ENCODE measurements at regions not wholly inside any gene's neighbourhood (a gene's known extent, or its start where the extent isn't known, plus 50 kb on each side); places are given as distances from the start of the nearest gene placed in this dataset.

GRCh38 chr1:172885971-172886370 is 164.8 kb downstream of the TNFSF18 start:
- Histone ChIP-seq H3K27ac (ENCODE audit: low read depth, low read length) (peak overlapping the region; percentile 82), H2AFZ (ENCODE audit: low read length, unreplicated experiment) (no peak overlapping the region), H3K4me1 (ENCODE audit: control insufficient read depth, insufficient read depth, low read length, unreplicated experiment) (peaks cover 45% of the 10 kb centered on the region), H3K36me3 (ENCODE audit: insufficient read depth, low read length) (no peaks in the 10 kb centered on the region), H3K79me2 (ENCODE audit: control insufficient read depth, insufficient read depth, low read length, unreplicated experiment) (no peaks in the 10 kb centered on the region), H3K27me3 (ENCODE audit: insufficient read depth, low read length) (no peaks in the 10 kb centered on the region), H3K4me3 (ENCODE audit: low read depth, low read length) (no peak overlapping the region; the same call in 1 of the 2 replicates)

- Histone ChIP-seq H3K4me3 (ENCODE audit: low read depth, low read length) (no peak overlapping the region), H3K4me1 (ENCODE audit: control insufficient read depth, insufficient read depth, low read length, unreplicated experiment) (peaks cover 45% of the 10 kb centered on the region), H3K36me3 (ENCODE audit: insufficient read depth, low read length) (no peaks in the 10 kb centered on the region), H3K27me3 (ENCODE audit: insufficient read depth, low read length) (no peaks in the 10 kb centered on the region), H3K27ac (ENCODE audit: low read depth, low read length) (no peak overlapping the region), H3K79me2 (ENCODE audit: control insufficient read depth, insufficient read depth, low read length, unreplicated experiment) (no peaks in the 10 kb centered on the region), H2AFZ (ENCODE audit: low read length, unreplicated experiment) (no peak overlapping the region)
Measured at GRCh38 chr1:172887162-172887561, 163.6 kb downstream of the TNFSF18 start.

GRCh38 chr1:172893146-172893841 is 157.4 kb downstream of the TNFSF18 start:
- 0 out of 2 replicates have a peak overlapping the region, but pooled peaks have one; percentile 3 for H3K27ac ChIP-seq (ENCODE audit: low read depth, low read length)
- H3K27me3 ChIP-seq (ENCODE audit: insufficient read depth, low read length): no peaks in the 10 kb centered on the region
- H2AFZ ChIP-seq (ENCODE audit: low read length, unreplicated experiment): no peak overlapping the region
- H3K4me3 ChIP-seq (ENCODE audit: low read depth, low read length): no peak overlapping the region
- H3K4me1 ChIP-seq (ENCODE audit: control insufficient read depth, insufficient read depth, low read length, unreplicated experiment): peaks cover 55% of the 10 kb centered on the region
- H3K79me2 ChIP-seq (ENCODE audit: control insufficient read depth, insufficient read depth, low read length, unreplicated experiment): no peaks in the 10 kb centered on the region
- no peaks in the 10 kb centered on the region for H3K36me3 ChIP-seq (ENCODE audit: insufficient read depth, low read length)

- peaks cover 67% of the 10 kb centered on the region for H3K4me1 ChIP-seq (ENCODE audit: control insufficient read depth, insufficient read depth, low read length, unreplicated experiment)
- H3K27ac ChIP-seq (ENCODE audit: low read depth, low read length): no peak overlapping the region
- H3K4me3 ChIP-seq (ENCODE audit: low read depth, low read length): peak overlapping the region; percentile 45; the same call in 1 of the 2 replicates
Measured at GRCh38 chr1:172894349-172895049, 156.2 kb downstream of the TNFSF18 start.

GRCh38 chr1:172895050-172895460 is 155.7 kb downstream of the TNFSF18 start:
- Histone ChIP-seq H3K79me2 (ENCODE audit: control insufficient read depth, insufficient read depth, low read length, unreplicated experiment) (no peaks in the 10 kb centered on the region), H3K4me1 (ENCODE audit: control insufficient read depth, insufficient read depth, low read length, unreplicated experiment) (peaks cover 68% of the 10 kb centered on the region), H3K27me3 (ENCODE audit: insufficient read depth, low read length) (no peaks in the 10 kb centered on the region), H3K36me3 (ENCODE audit: insufficient read depth, low read length) (no peaks in the 10 kb centered on the region), H3K4me3 (ENCODE audit: low read depth, low read length) (peak overlapping the region; percentile 45; the same call in 1 of the 2 replicates), H3K27ac (ENCODE audit: low read depth, low read length) (peak overlapping the region; percentile 47), H2AFZ (ENCODE audit: low read length, unreplicated experiment) (peak overlapping the region; percentile 76)

More at GRCh38 chr1:172894349-172895049, 156.2 kb downstream of the TNFSF18 start:
- H3K36me3 ChIP-seq (ENCODE audit: insufficient read depth, low read length): no peaks in the 10 kb centered on the region
- H3K27me3 ChIP-seq (ENCODE audit: insufficient read depth, low read length): no peaks in the 10 kb centered on the region
- H3K79me2 ChIP-seq (ENCODE audit: control insufficient read depth, insufficient read depth, low read length, unreplicated experiment): no peaks in the 10 kb centered on the region
- no peak overlapping the region for H2AFZ ChIP-seq (ENCODE audit: low read length, unreplicated experiment)

- no peak overlapping the region for H3K4me3 ChIP-seq (ENCODE audit: low read depth, low read length)
- peaks cover 73% of the 10 kb centered on the region for H3K4me1 ChIP-seq (ENCODE audit: control insufficient read depth, insufficient read depth, low read length, unreplicated experiment)
- H3K27me3 ChIP-seq (ENCODE audit: insufficient read depth, low read length): no peaks in the 10 kb centered on the region
- peak overlapping the region; percentile 7 for H2AFZ ChIP-seq (ENCODE audit: low read length, unreplicated experiment)
- no peaks in the 10 kb centered on the region for H3K79me2 ChIP-seq (ENCODE audit: control insufficient read depth, insufficient read depth, low read length, unreplicated experiment)
- peak overlapping the region; percentile 21; the same call in 1 of the 2 replicates for H3K27ac ChIP-seq (ENCODE audit: low read depth, low read length)
- no peaks in the 10 kb centered on the region for H3K36me3 ChIP-seq (ENCODE audit: insufficient read depth, low read length)
Measured at GRCh38 chr1:172895761-172896160, 155.0 kb downstream of the TNFSF18 start.

GRCh38 chr1:172897738-172898137 is 153.0 kb downstream of the TNFSF18 start:
- H3K27me3 ChIP-seq (ENCODE audit: insufficient read depth, low read length): no peaks in the 10 kb centered on the region
- peak overlapping the region; percentile 61 for H2AFZ ChIP-seq (ENCODE audit: low read length, unreplicated experiment)
- H3K79me2 ChIP-seq (ENCODE audit: control insufficient read depth, insufficient read depth, low read length, unreplicated experiment): no peaks in the 10 kb centered on the region
- peaks cover 79% of the 10 kb centered on the region for H3K4me1 ChIP-seq (ENCODE audit: control insufficient read depth, insufficient read depth, low read length, unreplicated experiment)
- H3K4me3 ChIP-seq (ENCODE audit: low read depth, low read length): no peak overlapping the region
- peak overlapping the region; percentile 65 for H3K27ac ChIP-seq (ENCODE audit: low read depth, low read length)
- H3K36me3 ChIP-seq (ENCODE audit: insufficient read depth, low read length): no peaks in the 10 kb centered on the region

- H3K4me3 ChIP-seq (ENCODE audit: low read depth, low read length): no peak overlapping the region
- H3K36me3 ChIP-seq (ENCODE audit: insufficient read depth, low read length): no peaks in the 10 kb centered on the region
- H3K27ac ChIP-seq (ENCODE audit: low read depth, low read length): peak overlapping the region; percentile 65
- H3K79me2 ChIP-seq (ENCODE audit: control insufficient read depth, insufficient read depth, low read length, unreplicated experiment): no peaks in the 10 kb centered on the region
- no peaks in the 10 kb centered on the region for H3K27me3 ChIP-seq (ENCODE audit: insufficient read depth, low read length)
- peak overlapping the region; percentile 20 for H2AFZ ChIP-seq (ENCODE audit: low read length, unreplicated experiment)
- peaks cover 79% of the 10 kb centered on the region for H3K4me1 ChIP-seq (ENCODE audit: control insufficient read depth, insufficient read depth, low read length, unreplicated experiment)
Measured at GRCh38 chr1:172898866-172899265, 151.9 kb downstream of the TNFSF18 start.

- no peak overlapping the region for H3K27ac ChIP-seq (ENCODE audit: low read depth, low read length)
- no peak overlapping the region for H3K4me3 ChIP-seq (ENCODE audit: low read depth, low read length)
- H3K27me3 ChIP-seq (ENCODE audit: insufficient read depth, low read length): no peaks in the 10 kb centered on the region
- no peak overlapping the region for H2AFZ ChIP-seq (ENCODE audit: low read length, unreplicated experiment)
- peaks cover 4% of the 10 kb centered on the region for H3K79me2 ChIP-seq (ENCODE audit: control insufficient read depth, insufficient read depth, low read length, unreplicated experiment)
- H3K4me1 ChIP-seq (ENCODE audit: control insufficient read depth, insufficient read depth, low read length, unreplicated experiment): peaks cover 80% of the 10 kb centered on the region
- H3K36me3 ChIP-seq (ENCODE audit: insufficient read depth, low read length): no peaks in the 10 kb centered on the region
Measured at GRCh38 chr1:172900376-172900997, 150.3 kb downstream of the TNFSF18 start.

- Histone ChIP-seq H2AFZ (ENCODE audit: low read length, unreplicated experiment) (peak overlapping the region; percentile 57), H3K4me1 (ENCODE audit: control insufficient read depth, insufficient read depth, low read length, unreplicated experiment) (peaks cover 82% of the 10 kb centered on the region), H3K27ac (ENCODE audit: low read depth, low read length) (peak overlapping the region; percentile 92), H3K79me2 (ENCODE audit: control insufficient read depth, insufficient read depth, low read length, unreplicated experiment) (peaks cover 4% of the 10 kb centered on the region), H3K4me3 (ENCODE audit: low read depth, low read length) (no peak overlapping the region), H3K27me3 (ENCODE audit: insufficient read depth, low read length) (no peaks in the 10 kb centered on the region), H3K36me3 (ENCODE audit: insufficient read depth, low read length) (0 out of 2 replicates have a peak, but pooled peaks cover 3% of the 10 kb centered on the region)
Measured at GRCh38 chr1:172902200-172902599, 148.5 kb downstream of the TNFSF18 start.
